Osteoblast (primary cell): ENCODE measurements at regions not wholly inside any gene's neighbourhood (a gene's known extent, or its start where the extent isn't known, plus 50 kb on each side); places are given as distances from the start of the nearest gene placed in this dataset.

Experiments used
- DNase-seq: peaks from one replicate; pipeline ENCODE4 v3.0.0; 2011; ENCODE audit warnings: low spot score, mixed read lengths; ENCODE audit not compliant: insufficient read length; ENCODE audit errors: missing footprints
- H2AFZ ChIP-seq: 2 replicates; pipeline ENCODE4 v1.6.0; 2011; ENCODE audit warnings: mild to moderate bottlenecking, low read length
- H3K27ac ChIP-seq: 2 replicates; pipeline ENCODE4 v1.5.1; 2011; ENCODE audit warnings: mild to moderate bottlenecking, low read depth, low read length, moderate library complexity
- H3K27me3 ChIP-seq: 2 replicates; pipeline ENCODE4 v1.6.0; 2012; ENCODE audit warnings: mild to moderate bottlenecking, control low read depth, inconsistent platforms, low read length, moderate library complexity; ENCODE audit not compliant: insufficient read depth
- H3K36me3 ChIP-seq: 2 replicates; pipeline ENCODE4 v1.5.1; 2011; ENCODE audit warnings: mild to moderate bottlenecking, low read length, control low read depth, moderate library complexity; ENCODE audit not compliant: insufficient read depth
- H3K4me1 ChIP-seq: 2 replicates; pipeline ENCODE4 v1.5.1; 2011; ENCODE audit warnings: mild to moderate bottlenecking, low read length, control low read depth, moderate library complexity; ENCODE audit not compliant: insufficient read depth
- H3K4me2 ChIP-seq: 2 replicates; pipeline ENCODE4 v1.6.0; 2011; ENCODE audit warnings: mild to moderate bottlenecking, low read length; ENCODE audit not compliant: insufficient read depth
- H3K4me3 ChIP-seq: fragments of 200-600 bp; sonication (generic); 3 replicates; pipeline ENCODE4 v1.5.1; 2012; ENCODE audit warnings: mild to moderate bottlenecking, low read length, inconsistent platforms; ENCODE audit not compliant: insufficient read depth
- H3K79me2 ChIP-seq: 2 replicates; pipeline ENCODE4 v1.6.0; 2012; ENCODE audit warnings: mild to moderate bottlenecking, low read length, control low read depth, inconsistent platforms; ENCODE audit not compliant: insufficient read depth
- H3K9me3 ChIP-seq: 2 replicates; pipeline ENCODE4 v1.5.1; 2011; ENCODE audit warnings: low read depth, low read length, control low read depth
- H4K20me1 ChIP-seq: 2 replicates; pipeline ENCODE4 v1.6.0; 2012; ENCODE audit warnings: mild to moderate bottlenecking, low read length, control low read depth; ENCODE audit not compliant: insufficient read depth
- TF ChIP-seq, protein P1 (sequence below): IDR thresholded peaks from 2 replicates; pipeline ENCODE4 v1.5.1; 2011; ENCODE audit warnings: mild to moderate bottlenecking, low read depth, low read length, moderate library complexity; ENCODE audit errors: extremely low read depth

DNA sequence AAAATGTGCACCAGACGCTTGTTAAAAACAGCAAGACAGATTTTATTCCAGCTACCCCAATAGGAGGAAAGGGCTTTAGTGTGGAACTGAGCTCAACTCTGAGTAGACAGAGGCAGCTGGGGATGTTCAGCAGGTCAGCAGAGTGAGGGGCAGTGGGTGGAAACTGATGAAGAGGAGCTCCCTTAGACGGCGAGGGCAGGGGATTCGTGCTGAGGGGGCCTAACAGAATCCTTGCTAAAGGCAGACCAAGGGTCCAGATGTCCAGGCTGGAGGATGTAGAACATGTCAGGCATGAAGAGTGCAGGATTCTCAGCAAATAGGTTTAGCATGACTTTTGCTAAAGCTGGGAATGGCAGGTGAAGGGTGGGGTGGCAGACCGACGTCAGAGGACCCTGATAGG is 71.9 kb upstream of the OLFM1 start:
- Histone ChIP-seq H3K27ac (no peak overlapping the region), H3K27me3 (peaks cover 2% of the 10 kb centered on the region), H4K20me1 (no peaks in the 10 kb centered on the region), H2AFZ (no peak overlapping the region), H3K4me3 (no peak overlapping the region), H3K79me2 (no peaks in the 10 kb centered on the region), H3K36me3 (no peaks in the 10 kb centered on the region), H3K4me1 (no peaks in the 10 kb centered on the region), H3K9me3 (no peaks in the 10 kb centered on the region), H3K4me2 (no peak overlapping the region)
- peak; percentile 45 for DNase-seq
- TF ChIP-seq, protein P1, sequence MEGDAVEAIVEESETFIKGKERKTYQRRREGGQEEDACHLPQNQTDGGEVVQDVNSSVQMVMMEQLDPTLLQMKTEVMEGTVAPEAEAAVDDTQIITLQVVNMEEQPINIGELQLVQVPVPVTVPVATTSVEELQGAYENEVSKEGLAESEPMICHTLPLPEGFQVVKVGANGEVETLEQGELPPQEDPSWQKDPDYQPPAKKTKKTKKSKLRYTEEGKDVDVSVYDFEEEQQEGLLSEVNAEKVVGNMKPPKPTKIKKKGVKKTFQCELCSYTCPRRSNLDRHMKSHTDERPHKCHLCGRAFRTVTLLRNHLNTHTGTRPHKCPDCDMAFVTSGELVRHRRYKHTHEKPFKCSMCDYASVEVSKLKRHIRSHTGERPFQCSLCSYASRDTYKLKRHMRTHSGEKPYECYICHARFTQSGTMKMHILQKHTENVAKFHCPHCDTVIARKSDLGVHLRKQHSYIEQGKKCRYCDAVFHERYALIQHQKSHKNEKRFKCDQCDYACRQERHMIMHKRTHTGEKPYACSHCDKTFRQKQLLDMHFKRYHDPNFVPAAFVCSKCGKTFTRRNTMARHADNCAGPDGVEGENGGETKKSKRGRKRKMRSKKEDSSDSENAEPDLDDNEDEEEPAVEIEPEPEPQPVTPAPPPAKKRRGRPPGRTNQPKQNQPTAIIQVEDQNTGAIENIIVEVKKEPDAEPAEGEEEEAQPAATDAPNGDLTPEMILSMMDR, result no peak

DNA sequence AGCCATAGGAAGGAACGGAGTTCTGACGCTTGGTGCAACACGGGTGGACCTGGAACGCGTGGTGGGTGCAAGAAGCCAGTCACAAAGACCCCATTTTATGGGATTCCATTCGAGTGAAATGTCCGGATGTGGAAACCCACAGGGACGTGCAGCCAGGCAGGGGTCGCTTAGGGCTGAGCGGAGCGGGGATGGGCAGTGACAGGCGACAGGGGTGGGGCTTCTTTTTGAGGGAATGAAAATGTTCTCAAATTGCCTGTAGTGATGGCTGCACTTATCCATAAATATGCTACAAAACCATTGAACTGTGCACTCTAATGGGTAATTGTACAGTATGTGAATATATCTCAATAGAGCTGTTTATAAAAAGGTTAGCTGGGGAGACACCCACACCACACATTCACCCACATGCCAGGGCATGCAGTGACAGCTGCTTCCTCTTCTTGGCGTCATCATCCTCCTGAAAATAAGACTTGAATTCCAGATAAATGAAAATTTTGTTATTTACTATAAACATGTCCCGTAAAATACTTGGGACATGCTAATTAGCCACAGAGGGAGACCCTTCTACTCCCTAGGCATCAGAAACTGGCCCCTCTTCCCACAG is 71.3 kb upstream of the OLFM1 start:
- Histone ChIP-seq H2AFZ (no peak overlapping the region), H4K20me1 (no peaks in the 10 kb centered on the region), H3K9me3 (no peaks in the 10 kb centered on the region), H3K4me3 (no peak overlapping the region), H3K4me1 (no peaks in the 10 kb centered on the region), H3K27me3 (peaks cover 6% of the 10 kb centered on the region), H3K79me2 (no peaks in the 10 kb centered on the region), H3K27ac (no peak overlapping the region), H3K36me3 (no peaks in the 10 kb centered on the region), H3K4me2 (no peak overlapping the region)
- DNase-seq, result peak; percentile 22
- TF ChIP-seq, protein P1, result no peak

DNA sequence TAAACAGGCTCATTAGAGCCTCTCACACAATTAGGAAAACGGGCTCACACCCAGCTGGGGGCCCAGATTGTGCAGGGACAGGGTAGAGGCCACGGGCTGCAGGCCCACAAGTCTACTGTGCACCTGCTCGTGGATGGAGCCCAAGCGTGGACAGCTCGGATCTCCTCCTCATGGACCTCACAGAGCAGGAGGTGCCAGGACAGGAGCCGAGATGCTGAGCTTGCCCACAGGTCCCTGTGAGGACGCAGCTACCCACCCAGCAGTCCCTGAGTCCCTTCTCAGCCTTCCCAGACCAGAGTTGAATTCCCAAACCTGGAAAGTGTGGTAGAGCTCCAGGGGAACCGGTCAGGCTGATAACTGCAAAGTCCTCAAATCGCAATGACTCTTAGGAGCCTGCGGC is 70.6 kb upstream of the OLFM1 start:
- H3K27me3 ChIP-seq, result peaks cover 6% of the 10 kb centered on the region
- H4K20me1 ChIP-seq, result no peaks in the 10 kb centered on the region
- H3K4me1 ChIP-seq, result no peaks in the 10 kb centered on the region
- H2AFZ ChIP-seq, result no peak overlapping the region
- H3K79me2 ChIP-seq, result no peaks in the 10 kb centered on the region
- no peak overlapping the region for H3K4me2 ChIP-seq
- no peaks in the 10 kb centered on the region for H3K36me3 ChIP-seq
- no peak overlapping the region for H3K4me3 ChIP-seq
- peak; percentile 30 for DNase-seq
- H3K9me3 ChIP-seq, result no peaks in the 10 kb centered on the region
- TF ChIP-seq, protein P1, result no peak
- no peak overlapping the region for H3K27ac ChIP-seq

DNA sequence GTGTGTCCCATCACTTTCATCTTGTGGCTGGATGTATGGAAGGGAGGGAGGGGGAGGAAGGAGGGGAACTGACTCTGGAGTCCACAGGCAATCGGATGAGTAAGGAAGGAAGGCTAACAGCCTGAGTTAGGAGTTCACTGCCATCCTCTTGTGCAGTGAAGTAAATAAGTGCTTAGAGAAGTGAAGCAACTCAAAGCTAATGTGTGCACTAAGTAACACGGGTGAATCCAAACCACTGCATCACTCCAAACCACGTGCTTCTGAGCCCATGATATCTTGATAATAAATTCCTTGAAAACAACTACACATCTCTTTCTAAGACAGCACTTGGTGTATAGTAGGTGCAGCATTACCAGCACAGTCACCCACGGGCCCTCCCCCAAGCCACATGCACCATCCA is 69.6 kb upstream of the OLFM1 start:
- no peak overlapping the region for H3K4me3 ChIP-seq
- peak; percentile 57 for DNase-seq
- TF ChIP-seq, protein P1, result no peak
- peaks cover 6% of the 10 kb centered on the region for H3K27me3 ChIP-seq
- no peak overlapping the region for H3K27ac ChIP-seq
- no peak overlapping the region for H3K4me2 ChIP-seq
- H4K20me1 ChIP-seq, result no peaks in the 10 kb centered on the region
- no peaks in the 10 kb centered on the region for H3K4me1 ChIP-seq
- no peaks in the 10 kb centered on the region for H3K9me3 ChIP-seq
- no peak overlapping the region for H2AFZ ChIP-seq
- no peaks in the 10 kb centered on the region for H3K36me3 ChIP-seq
- H3K79me2 ChIP-seq, result no peaks in the 10 kb centered on the region
